GM19438 (cell line): ENCODE measurements at regions not wholly inside any gene's neighbourhood (a gene's known extent, or its start where the extent isn't known, plus 50 kb on each side); places are given as distances from the start of the nearest gene placed in this dataset.
"Not testable (repeated sequence)": the region's sequence is repeated elsewhere in the genome, so short reads cannot be mapped to it uniquely, and the experiment has no call there.

ENCODE experiments used
- ATAC-seq: cut with Tn5 transposase; IDR thresholded peaks from one replicate; pipeline ENCODE4 v1.9.1; 2021; ENCODE audit warnings: low read depth; ENCODE audit not compliant: unreplicated experiment

GRCh38 chr6:144665932-144666450 is 380.9 kb downstream of the UTRN start:
- no peak for ATAC-seq

DNA sequence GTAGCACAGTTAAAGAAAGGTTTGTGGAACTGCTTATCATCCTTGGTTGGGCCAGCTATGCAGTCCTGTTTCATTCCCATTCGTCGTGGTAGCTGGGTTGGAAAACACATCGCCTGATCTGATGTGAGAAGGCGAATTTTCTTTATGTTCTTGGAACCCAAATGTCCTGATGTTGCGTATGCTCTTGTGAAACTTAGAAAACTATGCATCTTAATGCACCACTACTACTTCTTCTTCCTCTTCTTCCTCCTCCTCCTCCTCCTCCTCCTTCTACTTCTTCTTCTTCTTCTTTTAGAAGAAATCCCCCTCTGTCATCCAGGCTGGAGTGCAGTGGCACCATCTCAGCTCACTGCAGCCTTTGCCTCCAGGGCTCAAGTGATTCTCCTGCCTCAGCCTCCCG is 381.6 kb downstream of the UTRN start:
- no peak for ATAC-seq

- no peak for ATAC-seq
Measured at GRCh38 chr6:144667532-144668503, 382.7 kb downstream of the UTRN start.

GRCh38 chr6:144670259-144670658 is 385.1 kb downstream of the UTRN start:
- not testable (repeated sequence) for ATAC-seq

DNA sequence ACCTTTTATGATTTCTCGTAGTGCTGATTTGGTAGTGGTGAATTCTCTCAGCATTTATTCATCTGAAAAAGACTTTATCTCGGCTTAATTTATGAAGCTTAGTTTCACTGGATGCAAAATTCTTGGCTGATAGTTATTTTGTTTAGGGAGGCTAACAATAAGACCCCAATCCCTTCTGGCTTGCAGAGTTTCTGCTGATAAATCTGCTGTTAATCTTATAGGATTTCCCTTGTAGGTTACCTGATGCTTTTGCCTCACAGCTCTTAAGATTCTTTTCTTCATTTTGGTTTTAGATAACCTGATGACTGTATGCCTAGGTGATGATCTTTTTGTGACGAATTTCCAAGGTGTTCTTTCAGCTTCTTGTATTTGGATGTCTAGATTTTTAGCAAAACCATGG is 388.7 kb downstream of the UTRN start:
- no peak for ATAC-seq

GRCh38 chr6:144675231-144675861 is 390.2 kb downstream of the UTRN start:
- ATAC-seq, result no peak

GRCh38 chr6:144676310-144676709 is 391.2 kb downstream of the UTRN start:
- ATAC-seq, result not testable (repeated sequence)

GRCh38 chr6:144677263-144677662 is 392.1 kb downstream of the UTRN start:
- not testable (repeated sequence) for ATAC-seq

DNA sequence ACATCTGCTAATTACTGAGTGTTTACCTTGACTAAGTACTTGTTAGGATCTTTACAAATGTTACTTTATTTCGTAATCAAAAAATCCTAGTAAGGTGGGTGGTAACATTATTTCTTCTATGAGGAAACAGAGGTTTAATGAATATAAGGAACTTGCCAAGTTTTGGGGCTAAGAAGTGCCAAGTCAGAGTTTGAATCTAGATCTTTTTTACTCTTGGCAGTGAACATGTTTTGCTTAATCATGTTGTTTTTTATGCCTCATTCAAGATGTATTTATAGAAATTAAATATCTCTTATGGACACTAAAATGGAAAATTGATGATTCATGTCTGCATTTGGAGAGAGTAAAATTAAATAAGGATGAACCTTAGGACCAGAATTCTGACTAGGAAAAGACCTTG is 393.7 kb downstream of the UTRN start:
- ATAC-seq, result no peak

DNA sequence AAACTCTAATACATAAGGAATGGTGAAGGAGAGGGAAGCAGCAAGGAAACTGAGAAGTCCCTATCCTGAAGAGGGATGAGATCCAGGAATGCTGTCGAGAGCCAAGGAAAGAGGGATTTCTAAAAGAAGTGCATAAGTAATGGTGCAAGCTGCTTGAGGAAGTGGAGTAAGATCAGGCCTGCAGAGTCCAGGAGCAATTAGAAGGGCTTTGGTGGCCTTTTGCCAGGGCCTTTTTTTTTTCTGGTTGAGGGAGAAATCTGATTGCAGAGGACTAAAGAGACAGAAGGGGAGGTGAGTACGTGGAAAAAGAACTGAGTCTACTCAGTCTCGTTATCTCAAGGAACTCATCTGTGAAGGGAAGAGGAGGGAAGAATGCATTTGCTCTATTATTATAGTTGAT is 396.2 kb downstream of the UTRN start:
- ATAC-seq, result no peak

GRCh38 chr6:144683216-144684070 is 398.3 kb downstream of the UTRN start:
- ATAC-seq, result no peak

DNA sequence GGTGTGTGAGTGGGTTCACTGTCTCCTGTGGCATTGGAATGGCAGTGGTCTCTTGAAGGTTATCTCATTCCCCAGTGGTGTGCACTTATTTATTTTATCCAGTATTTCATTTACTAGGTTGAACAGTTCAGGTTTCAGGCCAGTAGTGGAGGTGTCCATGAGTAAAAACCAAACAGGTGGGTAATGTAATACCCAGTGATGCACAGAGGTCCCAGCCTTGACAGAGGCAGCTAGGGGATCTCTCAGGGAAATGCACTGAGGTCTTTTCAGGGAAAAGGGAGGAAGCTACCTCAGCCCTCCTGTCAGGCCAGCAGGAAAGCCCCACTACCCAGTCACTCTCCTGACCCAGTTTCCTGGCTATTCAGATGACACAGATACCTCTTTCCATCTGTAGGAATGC is 403.6 kb downstream of the UTRN start:
- no peak for ATAC-seq

- no peak for ATAC-seq
Measured at GRCh38 chr6:144689503-144690040, 404.4 kb downstream of the UTRN start.

DNA sequence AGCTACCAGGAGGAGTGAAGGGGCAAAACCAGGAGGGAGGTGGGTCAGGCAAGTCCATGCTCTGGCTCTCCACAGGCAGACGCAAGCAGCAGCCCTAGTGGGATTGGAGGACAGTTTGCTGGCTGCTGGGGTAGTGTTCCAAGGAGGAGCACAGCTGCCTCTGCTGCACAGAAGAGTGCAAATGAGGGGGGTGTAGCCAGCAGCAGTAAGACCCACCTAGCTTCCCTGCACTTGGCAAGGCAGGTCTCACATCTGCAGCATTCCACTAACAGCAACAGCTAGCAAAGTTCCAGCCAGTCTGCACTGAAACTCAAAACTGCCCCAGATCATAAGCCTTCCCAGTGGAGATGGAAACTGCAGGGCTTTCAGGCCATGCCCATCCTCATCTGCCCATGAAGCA is 405.0 kb downstream of the UTRN start:
- no peak for ATAC-seq

DNA sequence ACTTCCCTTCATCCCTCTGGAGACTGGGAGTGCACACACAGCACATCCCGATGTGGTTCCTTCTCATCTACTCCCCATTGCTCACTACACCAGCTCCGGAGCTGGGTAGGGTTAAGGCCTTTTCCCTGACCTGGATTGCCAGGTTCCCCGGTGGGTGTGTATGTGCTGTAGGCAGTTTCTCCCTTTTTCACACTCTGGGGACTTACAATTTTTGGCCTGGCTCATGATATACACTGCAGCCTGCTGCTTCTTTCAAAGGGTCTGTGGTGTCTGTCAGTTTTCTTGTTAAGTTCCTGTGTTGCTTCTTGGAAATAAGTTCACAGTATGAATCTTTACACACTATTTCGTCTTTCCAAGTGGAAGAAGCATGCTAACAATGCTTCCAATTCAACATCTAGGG is 405.5 kb downstream of the UTRN start:
- ATAC-seq, result no peak

DNA sequence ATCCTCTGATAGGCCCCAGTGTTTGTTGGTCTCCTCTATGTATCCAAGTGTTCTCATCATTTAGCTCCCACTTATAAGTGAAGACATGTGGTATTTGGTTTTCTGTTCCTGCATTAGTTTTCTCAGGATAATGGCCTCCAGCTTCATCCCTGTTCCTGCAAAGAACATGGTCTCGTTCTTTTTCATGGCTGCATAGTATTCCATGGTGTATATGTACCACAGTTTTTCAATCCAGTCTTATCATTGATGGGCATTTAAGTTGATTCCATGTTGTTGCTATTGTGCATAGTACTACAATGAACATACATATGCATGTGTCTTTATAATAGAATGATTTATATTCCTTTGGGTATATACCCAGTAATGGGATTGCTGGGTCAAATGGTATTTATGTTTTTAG is 406.9 kb downstream of the UTRN start:
- ATAC-seq, result not testable (repeated sequence)

DNA sequence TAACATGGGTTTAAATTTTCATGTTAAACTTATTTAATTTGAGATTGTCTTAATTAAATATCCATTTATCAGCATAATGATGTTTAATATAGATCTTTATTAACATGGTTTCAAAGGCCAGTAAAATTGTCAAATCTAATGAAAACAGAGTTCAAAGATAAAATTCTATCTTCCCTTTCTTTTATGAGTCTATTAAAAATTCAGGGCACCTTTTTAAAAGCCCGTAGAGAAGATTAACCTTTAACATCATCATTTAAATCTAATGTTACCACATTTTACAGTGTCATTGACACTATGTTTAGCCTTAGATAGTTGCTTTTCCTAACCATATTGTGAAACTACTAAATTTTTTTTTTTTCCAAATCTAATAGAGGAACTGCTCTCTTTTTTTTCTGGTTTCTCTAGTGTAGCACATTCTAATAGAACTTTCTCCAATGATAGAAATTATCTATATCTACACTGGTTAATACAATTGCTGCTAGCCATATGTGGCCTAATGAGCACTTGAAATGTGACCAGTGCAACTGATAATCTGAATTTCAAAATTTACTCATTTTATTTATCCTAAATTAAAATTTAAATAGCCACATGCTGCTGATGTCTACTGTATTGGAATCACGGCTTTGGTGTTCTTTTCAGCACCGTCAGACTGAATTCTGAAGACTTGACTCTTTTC is 410.9 kb downstream of the UTRN start:
- no peak for ATAC-seq

DNA sequence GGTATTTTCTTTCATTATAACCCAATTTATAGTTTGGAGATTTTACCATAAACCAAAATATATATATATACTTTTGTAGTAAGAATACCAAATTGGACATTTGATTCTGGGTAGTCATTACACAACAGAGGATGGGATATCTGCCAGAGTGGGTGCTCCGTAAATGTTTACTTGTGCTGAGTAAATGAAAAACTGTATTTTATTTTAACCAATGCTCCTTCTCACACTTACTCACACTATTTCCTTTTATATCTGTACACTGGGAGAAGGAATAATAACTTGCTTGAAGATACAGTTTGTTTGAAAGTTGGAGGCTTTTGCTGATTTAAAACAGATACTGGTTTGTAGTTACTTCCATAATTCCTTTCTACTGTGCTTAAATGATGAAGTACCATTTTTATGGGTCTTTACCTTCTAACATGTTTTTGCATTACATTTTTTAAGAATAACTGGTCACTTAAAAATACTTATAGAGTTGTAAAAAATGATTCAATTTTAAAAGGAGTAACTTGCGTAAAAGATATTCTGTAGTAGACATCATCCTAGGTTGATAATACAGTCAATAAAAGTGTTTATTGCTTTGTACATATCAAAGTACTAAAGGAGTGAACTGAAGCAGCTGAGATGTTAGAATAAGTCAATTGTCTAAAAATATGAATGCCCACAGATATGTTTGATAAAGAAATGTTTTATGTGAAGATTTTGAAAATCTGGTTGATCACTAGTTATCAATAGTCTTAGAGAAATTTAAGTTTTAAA is 411.7 kb downstream of the UTRN start:
- ATAC-seq, result no peak

- ATAC-seq, result no peak
Measured at GRCh38 chr6:144697369-144697760, 412.2 kb downstream of the UTRN start.
